H1 (cell line): ENCODE measurements at regions not wholly inside any gene's neighbourhood (a gene's known extent, or its start where the extent isn't known, plus 50 kb on each side); places are given as distances from the start of the nearest gene placed in this dataset.

Experiments
- CREB1 ChIP-seq: IDR thresholded peaks from 2 replicates; pipeline ENCODE4 v1.6.1; 2012; ENCODE audit warnings: inconsistent platforms
- RBBP5 ChIP-seq: IDR thresholded peaks from 2 replicates; pipeline ENCODE4 v1.7.1; 2012; ENCODE audit warnings: low read depth, mild to moderate bottlenecking, inconsistent platforms, low read length, moderate library complexity, borderline replicate concordance
- SAP30 ChIP-seq: fragments of 300-600 bp; sonication (generic); IDR thresholded peaks from 2 replicates; pipeline ENCODE4 v1.7.1; 2012; ENCODE audit warnings: low read length, moderate library complexity, mild to moderate bottlenecking, inconsistent platforms; ENCODE audit not compliant: insufficient read depth, insufficient replicate concordance
- SIX5 ChIP-seq: IDR thresholded peaks from 2 replicates; pipeline ENCODE4 v1.6.1; 2011; ENCODE audit warnings: mild to moderate bottlenecking, low read depth, low read length
- SUZ12 ChIP-seq: fragments of 200-600 bp; sonication (generic); IDR thresholded peaks from 2 replicates; pipeline ENCODE4 v1.6.1; 2012; ENCODE audit warnings: mild to moderate bottlenecking, inconsistent platforms, low read length, moderate library complexity, mixed read lengths
- USF2 ChIP-seq: IDR thresholded peaks from 2 replicates; pipeline ENCODE4 v1.6.1; 2011; ENCODE audit warnings: low read length, improper control_type of control experiment

DNA sequence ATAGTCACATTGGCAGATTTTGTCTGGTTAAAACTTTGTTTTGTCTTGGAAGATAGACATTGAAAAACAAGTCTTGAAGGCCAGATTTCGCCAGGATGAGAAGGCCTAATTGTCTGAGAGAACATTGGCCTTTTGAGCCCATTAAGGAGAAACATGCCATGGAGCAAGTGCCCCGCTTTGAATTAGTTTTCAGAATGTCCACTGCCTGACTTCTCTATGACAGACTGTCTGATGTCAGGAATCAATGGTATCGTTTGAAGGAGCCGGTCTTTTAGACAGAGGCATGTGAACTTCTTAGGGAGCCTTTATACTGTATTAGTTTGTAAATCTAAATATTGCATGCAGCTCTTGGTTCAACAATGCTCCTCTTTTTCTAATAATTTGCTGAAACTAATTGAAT lies 155.9 kb downstream of the DLEU7 start (continued):
- TF ChIP-seq SAP30 = no peak
- TF ChIP-seq RBBP5 = no peak
- TF ChIP-seq SIX5 = no peak
- TF ChIP-seq CREB1 = no peak
- TF ChIP-seq SUZ12 = no peak
- no peak for TF ChIP-seq USF2
